Endometrial microvascular endothelial cells (primary cell): ENCODE measurements at regions not wholly inside any gene's neighbourhood (a gene's known extent, or its start where the extent isn't known, plus 50 kb on each side); places are given as distances from the start of the nearest gene placed in this dataset.

Experiments used
- in situ Hi-C: cut with HindIII; loops from 2 replicates; pipeline ENCODE4 v1.10.0; 2017; ENCODE audit warnings: low sequenced_read_pairs, low pct_unique_long_range_greater_than_20kb; ENCODE audit errors: inconsistent ontology term

DNA sequence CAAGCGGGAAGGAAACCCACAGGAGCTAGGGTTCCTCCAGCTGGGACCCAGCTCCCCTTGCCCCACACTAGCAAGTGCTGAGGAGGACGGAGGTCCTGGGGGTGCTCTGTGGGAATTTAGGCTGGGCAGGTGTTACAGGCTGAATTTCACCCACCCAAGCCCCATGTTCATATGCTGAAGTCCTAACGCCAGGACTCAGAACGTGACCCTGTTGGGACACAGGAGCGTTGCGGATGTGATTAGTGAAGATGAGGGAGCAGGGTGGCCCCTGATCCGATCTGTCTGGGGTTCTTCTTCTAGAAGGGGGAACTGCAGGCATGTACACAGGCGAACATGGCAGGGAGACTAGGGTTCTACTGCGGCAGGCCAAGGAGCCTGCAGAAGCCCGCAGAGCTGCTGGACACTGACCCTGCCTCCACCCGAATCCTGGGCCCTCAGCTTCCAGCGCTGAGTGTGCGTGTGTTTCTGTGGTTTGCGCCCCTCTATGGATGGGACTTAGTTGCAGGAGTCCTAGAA, 103.4 kb upstream of the FGF3 start:
- in situ Hi-C loops = loop anchor here (25.0 kb wide), 1 partner anchor 265 kb away; no protein-coding TSS in a partner anchor

DNA sequence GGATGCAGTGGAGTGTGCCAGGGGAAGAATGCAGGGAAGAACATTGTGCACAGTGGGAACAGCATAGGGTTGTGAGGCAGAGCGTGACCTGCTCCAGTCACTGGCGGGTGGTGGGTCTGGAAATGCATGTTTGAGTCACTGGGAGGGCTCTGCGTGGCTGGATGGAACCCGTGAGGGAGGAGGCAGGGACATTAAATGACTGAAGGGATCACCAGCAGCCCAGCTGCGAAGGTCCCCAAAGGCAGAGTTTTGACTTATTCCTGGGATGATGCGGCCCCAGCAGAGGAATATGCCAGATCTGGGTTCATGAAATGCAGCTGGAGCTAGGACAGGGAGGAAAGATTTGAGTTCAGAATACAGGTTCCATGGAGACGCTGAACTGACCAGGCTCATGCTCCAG, 104.0 kb upstream of the FGF3 start:
- in situ Hi-C loops = loop anchor here (25.0 kb wide), 1 partner anchor 264 kb away; no protein-coding TSS in a partner anchor

DNA sequence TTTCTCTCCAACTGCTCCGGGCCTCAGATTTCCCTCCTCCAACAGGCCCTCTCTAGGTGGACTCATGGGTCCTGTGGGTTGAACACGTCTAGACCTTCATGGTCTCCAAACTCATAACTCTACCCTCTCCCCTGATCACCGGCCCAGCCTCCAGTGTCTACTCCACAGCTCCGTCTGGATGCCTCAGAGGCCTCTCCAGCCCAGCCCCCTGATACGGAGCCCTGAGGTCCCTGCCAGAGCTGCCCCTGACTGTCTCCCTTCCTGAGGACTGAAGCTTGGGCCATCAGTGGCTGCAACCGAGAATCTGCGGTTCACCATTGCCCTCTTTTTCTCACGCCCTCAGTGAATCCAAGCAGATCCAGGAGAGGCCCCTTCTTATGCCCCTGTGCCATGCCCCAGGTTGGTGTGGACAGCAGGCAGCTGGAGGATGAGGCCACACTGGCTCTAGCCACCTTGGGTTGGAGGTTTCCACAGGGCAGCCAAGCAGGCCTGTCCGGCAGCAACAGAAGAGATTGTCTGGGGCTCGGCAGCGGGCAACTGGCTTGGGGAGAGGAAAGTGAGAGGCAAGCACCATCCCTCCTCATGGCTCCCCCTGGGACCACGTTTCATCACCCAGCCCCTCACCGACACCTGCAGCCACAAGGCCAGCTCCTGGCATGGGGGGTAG, 104.6 kb upstream of the FGF3 start:
- in situ Hi-C loops = loop anchor here (25.0 kb wide), 1 partner anchor 264 kb away; no protein-coding TSS in a partner anchor

DNA sequence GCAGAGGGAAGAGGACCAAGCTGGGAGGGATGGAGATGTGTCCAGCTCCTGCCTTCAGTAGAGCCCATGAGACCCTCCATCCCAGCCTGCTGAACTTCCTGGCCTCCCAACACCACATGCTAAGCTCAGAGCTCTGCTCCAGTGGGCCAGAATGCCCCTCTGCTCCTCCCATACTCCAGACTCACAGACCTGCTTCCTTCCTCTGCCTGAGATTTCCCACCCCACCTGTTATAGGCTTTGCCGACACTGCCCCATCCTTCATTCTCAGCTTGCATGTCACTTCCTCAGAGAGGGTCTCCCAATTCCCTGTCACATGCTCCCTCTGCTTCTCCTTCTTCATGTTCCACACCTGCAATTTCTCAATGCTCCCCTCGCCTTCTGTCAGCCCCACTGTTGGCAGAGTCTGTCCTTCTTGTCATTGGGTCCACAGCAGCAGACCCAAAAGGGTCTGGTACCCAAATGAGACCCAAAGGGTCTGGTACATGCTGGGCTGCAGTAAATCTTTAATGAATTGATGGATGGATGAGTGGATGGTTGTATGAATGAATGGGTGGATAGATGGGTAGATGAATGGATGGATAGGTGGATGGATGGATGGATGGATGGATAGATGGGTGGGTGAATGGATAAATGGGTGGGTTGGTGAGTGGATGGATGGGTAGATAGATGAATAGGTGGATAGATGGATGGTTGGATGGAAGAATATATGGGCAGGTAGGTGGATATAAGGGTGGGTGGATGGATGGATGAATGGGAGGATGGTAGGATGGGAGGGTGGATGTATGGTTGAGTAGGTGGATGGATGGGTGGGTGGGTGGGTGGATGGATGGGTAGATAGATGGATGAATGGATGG, 105.3 kb upstream of the FGF3 start:
- in situ Hi-C loops = loop anchor here (25.0 kb wide), 1 partner anchor 263 kb away; no protein-coding TSS in a partner anchor

DNA sequence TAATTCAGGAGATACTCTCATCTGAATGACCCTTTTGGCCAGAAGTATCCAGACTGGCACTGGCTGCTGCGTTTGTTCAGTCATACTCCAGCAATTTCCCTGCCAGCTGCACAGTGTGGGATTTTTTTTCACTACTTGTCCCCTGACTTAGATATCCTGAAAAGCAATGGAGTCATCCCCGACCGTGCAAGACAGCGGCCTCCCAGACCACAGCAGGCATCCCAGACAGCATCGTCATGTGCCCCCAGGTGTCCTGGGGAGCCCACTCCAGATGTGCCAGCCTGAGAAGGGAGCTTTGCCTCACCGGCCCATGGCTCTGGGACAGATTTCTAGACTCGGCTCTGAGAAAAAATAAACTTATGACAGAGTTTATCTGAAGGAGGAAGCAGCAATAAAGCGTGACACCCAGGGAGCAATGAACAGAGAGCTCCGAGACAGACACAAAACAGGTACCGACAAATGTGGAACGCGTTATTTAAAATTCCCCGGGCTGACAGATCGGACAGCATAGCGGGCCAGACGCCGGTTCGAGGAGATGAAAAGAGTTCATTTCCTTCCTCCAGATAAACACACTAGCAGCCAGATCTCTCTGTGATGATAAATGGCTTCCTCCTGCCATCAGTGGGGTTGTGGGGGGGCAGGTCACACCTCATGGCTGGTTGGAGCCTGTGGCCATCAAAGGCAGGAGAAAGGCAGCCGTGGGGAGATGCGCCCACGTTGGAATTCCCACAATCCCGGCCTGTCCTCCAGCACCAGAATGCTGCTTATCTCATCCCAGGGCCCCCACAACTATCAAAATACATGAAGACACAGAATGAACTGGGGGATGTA, 106.4 kb upstream of the FGF3 start:
- in situ Hi-C loops = no loop called here

DNA sequence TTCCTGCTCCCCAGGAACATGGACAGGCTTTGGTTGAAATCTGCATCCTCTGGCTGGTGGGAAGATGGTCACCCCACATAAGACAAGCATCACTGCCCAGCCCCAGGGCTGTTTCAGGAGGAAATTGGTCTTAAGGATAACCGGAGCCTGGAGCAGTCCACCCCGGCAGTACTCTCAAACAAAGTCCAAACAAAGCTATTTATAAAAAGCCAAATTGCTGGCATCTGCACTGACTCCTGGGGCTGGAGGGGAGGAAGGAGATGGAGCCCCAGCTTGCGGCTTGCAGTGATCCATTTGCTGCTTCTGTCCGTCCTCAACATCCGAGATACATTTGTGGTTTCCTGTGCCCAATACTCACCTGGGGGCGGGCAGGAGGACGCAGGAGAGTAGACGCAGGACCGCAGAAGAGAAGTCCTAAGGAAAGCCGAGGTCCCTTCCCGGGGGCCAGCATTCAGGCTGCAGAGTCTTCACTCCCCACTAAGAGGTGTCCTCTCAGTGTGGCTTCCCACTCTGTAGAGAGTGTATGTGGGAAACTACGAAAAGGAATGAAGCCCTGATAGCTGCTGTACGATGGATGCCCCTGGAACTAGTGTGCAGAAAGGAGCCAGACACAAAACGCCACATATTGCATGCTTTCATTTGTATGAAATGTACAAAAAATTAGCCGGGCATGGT, 107.3 kb upstream of the FGF3 start:
- in situ Hi-C loops = no loop called here

DNA sequence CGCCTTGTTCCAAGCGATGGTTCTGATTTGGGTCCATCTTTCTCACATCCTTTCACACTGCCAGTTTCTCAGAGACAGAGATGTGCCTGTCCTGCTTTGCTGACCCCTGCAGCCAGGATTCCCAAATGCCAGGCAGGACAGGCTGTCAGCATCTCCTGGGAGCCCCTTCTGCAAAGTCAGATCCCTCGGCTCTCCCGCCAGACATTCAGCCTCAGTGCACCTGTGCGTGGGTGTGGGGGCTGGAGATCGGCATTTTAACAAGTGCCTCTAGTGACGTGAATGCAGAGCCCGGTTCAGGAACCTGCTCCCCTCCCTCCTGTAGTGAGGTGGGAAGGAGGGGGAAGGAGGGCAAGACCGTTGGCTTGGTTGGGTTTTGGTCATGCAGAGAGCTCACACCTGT, 108.9 kb upstream of the FGF3 start:
- in situ Hi-C loops = no loop called here

DNA sequence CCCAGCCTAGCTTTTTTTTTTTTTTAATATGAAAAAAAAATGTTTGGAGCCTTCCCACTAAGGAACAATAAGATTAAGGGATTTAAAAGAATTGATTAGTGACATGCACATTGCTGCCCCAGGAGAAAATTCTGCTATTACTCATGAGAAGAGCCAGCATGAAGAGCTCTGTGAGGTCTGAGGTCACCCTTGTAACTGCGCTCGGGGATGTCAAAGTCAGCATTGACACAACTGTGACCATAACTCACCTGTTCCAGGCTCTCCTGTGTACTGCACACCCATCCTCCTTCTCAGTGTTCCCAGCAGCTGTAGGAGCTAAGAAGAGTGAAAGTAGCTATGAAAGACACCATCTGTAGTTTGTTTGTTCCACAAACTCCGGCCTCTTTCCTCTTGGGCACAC, 109.8 kb upstream of the FGF3 start:
- in situ Hi-C loops = no loop called here

DNA sequence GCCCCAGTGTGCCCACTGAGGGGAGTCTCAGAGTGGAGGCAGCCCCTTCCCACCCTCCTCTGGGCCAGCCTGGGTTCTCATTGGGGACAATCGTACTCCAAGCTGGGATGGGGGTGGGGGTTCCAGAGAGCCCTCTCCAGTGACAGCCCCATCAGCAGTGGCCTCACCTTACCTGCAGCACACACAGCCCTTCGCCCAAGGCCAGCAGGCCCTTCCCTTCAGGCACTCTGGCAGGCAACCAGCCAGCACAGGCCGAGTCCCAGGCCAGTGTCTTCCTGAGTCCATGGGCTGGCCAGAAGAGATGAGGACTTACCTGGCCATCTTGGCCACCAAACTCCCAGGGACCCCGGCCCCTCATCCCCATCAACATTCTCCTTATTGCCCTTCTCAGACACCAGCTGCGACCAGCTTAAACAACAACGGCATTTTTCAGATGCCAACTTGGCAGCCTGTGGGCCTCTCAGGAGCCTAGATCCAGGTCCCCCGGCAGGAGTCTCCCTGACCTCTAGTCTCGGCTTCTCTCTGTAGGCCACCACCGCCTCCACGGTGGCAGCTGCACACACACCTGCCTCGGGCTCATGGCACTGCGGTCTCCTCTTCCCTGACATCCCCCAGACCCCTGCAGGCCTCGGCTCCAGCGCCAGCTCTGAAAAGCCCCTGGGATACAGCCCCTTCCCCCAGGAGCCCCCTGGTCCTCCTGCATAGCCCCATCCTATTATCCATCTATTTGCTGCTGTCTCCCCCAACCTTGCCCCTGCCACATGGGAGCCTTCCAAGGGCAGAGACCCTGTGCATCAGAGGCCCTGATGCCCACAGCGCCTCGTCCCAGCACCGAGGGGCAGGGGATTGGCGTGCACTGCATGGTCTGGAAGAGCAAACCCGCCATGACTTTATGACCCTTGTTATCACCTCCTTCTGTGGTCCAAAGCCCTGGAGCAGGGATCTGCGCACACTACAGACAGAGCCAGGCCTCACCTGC, 111.2 kb upstream of the FGF3 start:
- in situ Hi-C loops = no loop called here

DNA sequence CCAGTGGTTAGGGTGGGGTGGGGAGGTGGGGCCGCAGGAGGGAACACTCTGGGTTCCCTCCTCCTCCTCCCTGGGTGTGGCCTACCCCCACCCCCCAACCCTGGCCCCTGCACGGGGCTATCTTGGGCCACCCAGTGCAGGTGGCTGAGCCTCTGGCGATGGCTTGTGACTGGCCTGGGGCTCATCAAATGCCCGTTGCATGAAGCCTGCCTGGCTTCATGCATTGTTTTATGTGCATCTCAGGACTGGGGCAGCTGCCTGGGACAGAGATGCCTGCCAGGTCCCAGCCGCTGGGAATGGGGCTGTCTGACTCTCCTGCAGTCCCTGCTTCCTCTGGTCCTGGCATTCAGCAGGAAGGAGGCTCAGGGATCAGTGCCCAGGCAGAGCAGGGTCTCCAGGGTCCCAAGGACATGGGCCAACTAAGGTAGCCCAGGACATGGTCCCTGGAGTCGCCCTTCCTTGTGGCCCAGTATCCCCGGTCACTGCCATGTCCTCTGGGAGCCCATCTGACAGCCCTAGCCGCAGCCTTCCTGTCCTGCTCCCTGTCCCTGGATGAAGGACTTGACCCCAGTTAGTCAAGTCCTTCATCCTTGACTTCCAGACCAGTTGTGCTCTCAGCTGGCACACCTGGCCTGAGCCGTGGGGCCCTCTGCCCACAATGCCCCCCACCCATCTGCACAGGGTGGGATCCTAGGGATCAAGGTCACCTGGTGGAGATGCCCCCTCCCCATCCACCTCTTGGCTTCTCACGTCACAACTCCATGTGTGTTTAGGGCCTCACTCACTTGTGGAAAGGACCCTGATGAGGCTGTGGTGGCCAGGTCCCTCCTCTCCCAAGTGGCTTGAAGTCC, 112.1 kb upstream of the FGF3 start:
- in situ Hi-C loops = no loop called here

DNA sequence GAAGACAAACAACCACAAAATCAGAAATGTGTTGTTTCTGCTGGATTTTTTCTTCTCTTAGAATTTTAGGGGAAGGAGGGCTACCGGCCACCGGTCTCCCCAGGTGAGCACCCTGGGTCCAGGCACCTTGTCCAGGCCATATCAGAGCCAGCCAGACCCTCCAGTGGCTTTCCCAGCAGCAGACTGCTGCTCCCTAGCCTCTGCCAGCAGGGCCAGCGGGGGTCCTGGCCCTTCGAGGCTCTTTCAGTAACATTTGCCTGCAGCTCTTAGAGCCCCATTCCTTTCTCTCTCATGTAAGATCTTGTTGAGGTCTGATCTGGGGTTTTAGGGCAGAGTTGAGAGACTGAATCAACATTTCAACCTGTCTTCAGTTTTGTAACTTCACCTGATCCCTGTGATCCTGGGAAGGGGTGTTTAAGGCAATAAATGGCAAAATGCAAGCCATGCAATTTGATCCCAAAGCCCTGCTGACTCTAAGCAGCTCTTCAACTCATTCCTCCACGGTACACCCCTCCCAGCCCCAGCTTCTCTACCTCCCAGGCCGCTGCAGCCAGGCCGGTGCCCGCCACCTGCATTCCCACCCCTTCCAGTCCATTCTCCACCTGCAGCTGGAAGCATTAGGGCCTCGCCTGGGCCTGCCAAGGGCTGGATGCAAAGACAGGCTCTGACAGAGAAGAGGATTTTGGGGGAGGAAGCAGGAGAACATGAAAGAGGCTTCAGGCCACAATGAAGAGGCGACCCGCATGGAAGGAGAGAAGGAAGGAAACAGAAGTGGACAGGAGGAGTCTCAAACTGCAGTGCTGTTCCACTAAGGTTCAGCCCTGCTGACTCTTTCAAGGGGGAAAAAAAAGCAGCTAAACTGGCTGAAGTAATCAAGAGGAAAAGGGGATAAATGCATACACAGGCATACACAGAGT, 113.0 kb upstream of the FGF3 start:
- in situ Hi-C loops = no loop called here

DNA sequence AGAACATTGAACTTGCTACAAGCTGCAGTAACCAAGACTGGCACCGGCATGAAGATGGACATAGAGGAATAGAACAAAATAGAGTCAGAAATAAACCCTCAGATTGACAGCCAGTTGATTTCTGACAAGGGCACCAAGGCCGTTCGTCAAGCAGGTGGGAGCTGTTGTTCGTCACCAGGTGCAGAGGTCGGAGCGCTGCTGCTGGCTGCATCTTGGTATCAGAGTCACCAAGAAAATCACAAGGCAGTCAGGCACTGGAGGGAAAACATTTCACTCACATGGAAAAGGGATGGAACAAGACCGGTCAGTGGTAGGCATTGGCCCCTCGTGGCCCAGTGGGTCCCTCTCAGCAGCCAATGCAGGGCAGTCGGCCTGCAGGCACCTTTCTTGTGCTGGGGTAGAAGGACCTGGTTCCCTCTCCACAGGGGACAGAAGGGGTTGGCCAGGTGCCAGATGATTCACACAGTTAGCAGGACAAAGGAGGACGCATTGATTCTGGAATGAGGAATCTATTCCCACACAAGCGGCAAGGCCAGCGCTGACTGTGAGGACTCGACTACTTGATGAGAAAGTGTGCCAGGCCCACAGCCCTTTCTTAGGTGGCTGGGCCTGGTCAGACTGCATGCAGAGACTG, 115.8 kb upstream of the FGF3 start:
- in situ Hi-C loops = no loop called here

DNA sequence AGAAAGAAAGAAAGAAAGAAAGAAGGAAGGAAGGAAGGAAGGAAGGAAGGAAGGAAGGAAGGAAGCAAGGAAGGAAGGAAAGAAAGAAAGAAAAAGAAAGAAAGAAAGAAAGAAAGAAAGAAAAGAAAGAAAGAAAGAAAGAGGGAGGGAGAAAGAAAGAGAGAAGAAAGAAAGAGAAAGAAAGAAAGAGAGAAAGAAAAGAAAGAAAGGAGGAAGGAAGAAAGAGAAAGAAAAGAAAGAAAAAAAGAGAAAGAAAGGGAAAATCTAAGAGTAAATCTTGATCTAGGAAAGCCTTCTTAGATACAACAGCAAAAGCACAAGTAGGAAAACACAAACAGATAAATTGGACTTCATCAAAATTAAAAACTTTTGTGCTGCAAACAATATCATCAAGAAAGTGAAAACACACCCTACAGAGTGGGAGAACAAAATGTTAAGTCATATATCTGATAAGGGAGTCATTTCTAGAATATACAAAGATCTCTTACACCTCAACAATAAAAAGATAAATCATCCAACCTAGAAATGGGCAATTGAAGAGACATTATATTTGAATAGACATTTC, 116.8 kb upstream of the FGF3 start:
- in situ Hi-C loops = no loop called here

DNA sequence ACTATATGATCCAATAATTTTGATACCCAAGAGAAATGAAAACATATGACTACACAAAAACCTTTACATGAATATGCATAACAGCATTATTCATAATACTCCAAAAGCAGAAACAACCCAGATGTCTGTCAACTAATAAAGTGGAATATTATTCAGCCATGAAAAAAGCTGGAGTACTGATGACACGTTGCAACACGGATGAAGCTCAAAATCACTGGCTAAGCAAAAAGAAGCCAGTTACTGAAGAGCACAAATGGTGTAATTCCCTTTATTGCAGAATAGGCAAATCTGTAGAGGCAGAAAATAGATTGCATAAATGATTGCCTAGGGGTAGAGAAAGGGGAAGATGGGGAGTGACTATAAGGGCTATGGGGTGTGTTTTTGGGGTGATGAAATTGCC, 117.6 kb upstream of the FGF3 start:
- in situ Hi-C loops = no loop called here

DNA sequence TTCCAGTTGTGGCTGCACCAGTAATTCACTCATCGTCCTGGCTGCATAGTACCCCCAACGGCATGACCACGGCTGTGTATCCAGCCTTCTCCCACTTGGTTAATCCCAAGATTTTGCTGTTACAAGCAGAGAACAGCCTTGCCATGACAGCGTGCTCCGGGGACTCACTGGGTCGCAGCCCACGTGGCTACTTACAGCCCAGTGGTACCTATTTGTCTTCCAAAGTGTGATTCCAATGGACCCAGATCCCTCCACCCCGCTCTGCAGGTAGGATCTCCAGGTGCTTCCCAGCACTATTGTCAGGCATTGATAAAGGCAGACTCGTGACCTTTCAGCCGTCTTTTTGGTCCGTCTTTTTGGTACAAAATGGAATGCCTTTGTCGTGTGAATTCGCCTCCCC, 119.0 kb upstream of the FGF3 start:
- in situ Hi-C loops = no loop called here
